ENCODE measurements at regions not wholly inside any gene's neighbourhood (a gene's known extent, or its start where the extent isn't known, plus 50 kb on each side); places are given as distances from the start of the nearest gene placed in this dataset.
"Not testable (repeated sequence)": the region's sequence is repeated elsewhere in the genome, so short reads cannot be mapped to it uniquely, and the experiment has no call there.

DNA sequence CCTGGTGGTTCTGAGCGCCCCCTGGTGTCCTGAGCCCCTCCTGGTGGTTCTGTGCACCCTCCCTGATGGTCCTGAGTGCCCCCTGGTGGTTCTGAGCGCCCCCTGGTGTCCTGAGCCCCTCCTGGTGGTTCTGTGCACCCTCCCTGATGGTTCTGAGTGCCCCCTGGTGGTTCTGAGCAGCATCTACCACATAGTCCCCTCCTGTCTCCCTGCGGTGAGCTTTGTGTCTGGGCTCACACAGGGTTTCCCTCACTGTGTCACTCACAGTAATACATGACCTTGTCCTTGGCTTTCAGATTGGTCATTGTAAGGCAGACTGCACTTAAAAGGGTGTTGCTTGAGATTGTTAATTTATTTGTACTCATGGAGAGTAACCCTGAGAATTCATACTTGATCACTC, 474.9 kb downstream of the TMEM121 start:
- H3K4me1 ChIP-seq = peaks cover 0 to 10% (median 0%) of the 10 kb centered on the region in 12 donors
- not testable (repeated sequence) for DNase-seq, H3K27ac ChIP-seq, H3K36me3 ChIP-seq, ATAC-seq, H3K9me3 ChIP-seq, H3K27me3 ChIP-seq, H3K4me3 ChIP-seq
- WGBS, 4 donors = 52 to 59% methylated on average over 2 of the region's 3 CpGs; no CpG with 5 or more reads in 2 of the 4 donors
- peak in 1 of 12 donors; percentile 15 for TF ChIP-seq CTCF (IDR thresholded peaks at IDR 0.05)
- intact Hi-C loops (cut with DNase I) = loop anchor here in 2 of 10 donors (5.0 to 10.0 kb wide), 2 partner anchors 326 to 459 kb away; no protein-coding TSS in a partner anchor

GRCh38 chr14:106003351-106003750, 477.0 kb downstream of the TMEM121 start:
- no peak overlapping the region for H3K27ac ChIP-seq
- intact Hi-C loops (cut with DNase I) = loop anchor here in 2 of 10 donors (5.0 to 10.0 kb wide), 2 partner anchors 329 to 461 kb away; no protein-coding TSS in a partner anchor

GRCh38 chr14:106004937-106005795, 478.8 kb downstream of the TMEM121 start:
- WGBS, 4 donors = 49 to 72% (median 66%) methylated on average over 10 of the region's 10 CpGs
- DNase-seq = peak in 1 of 5 donors; percentile 33
- H3K36me3 ChIP-seq, H3K4me3 ChIP-seq, ATAC-seq, H3K4me1 ChIP-seq, H3K9me3 ChIP-seq: not testable (repeated sequence)
- intact Hi-C loops (cut with DNase I) = loop anchor here in 2 of 10 donors (5.0 to 10.0 kb wide), 2 partner anchors 330 to 463 kb away; no protein-coding TSS in a partner anchor
- Histone ChIP-seq H3K27ac (peak overlapping the region in 1 of 12 donors; percentile 60), H3K27me3 (peaks cover 0 to 29% (median 0%) of the 10 kb centered on the region in 9 donors)

More at GRCh38 chr14:106003351-106003750, 477.0 kb downstream of the TMEM121 start:
- H3K36me3 ChIP-seq = no peaks in the 10 kb centered on the region
- TF ChIP-seq CTCF (IDR thresholded peaks at IDR 0.05) = no peak
- TF ChIP-seq POLR2A (IDR thresholded peaks at IDR 0.05) = no peak
- DNase-seq (no peak), ATAC-seq (no peak)
- H3K27me3 ChIP-seq = peaks cover 0 to 13% (median 0%) of the 10 kb centered on the region in 9 donors
- peaks cover 0 to 8% (median 0%) of the 10 kb centered on the region in 12 donors for H3K4me1 ChIP-seq
- H3K4me3 ChIP-seq = no peak overlapping the region
- H3K9me3 ChIP-seq = no peaks in the 10 kb centered on the region

DNA sequence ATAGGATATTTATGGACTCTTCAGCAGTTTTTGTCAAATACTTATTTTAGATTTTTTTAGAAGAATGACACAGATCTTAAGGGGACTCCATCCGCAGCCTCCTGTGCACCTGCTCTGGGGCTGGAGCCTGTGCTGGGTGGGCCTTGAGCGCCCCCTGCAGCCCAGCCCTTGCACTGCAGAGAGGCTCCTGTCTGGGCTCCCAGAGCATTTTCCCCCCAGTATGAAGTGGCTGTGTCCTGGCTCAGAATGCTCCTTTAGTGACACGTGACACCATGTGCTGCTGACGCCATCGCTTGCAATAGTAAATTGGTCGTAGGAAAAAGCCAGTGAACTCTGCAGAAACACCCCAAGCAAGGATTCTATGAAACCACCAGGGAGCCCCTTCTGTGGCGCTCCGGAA, 479.7 kb downstream of the TMEM121 start:
- 20 to 57% (median 54%) methylated on average over 6 to 8 of the region's 8 CpGs for WGBS, 4 donors
- peak; percentile 17 to 71 (median 36) for TF ChIP-seq CTCF (IDR thresholded peaks at IDR 0.05)
- H3K36me3 ChIP-seq, H3K4me3 ChIP-seq, H3K4me1 ChIP-seq, H3K9me3 ChIP-seq, DNase-seq, ATAC-seq: not testable (repeated sequence)
- intact Hi-C loops (cut with DNase I) = loop anchor here in 1 of 10 donors (10.0 kb wide), 1 partner anchor 331 kb away; no protein-coding TSS in a partner anchor
- Histone ChIP-seq H3K27ac (peak overlapping the region in 1 of 12 donors; percentile 60), H3K27me3 (peaks cover 0 to 38% (median 0%) of the 10 kb centered on the region in 9 donors)

DNA sequence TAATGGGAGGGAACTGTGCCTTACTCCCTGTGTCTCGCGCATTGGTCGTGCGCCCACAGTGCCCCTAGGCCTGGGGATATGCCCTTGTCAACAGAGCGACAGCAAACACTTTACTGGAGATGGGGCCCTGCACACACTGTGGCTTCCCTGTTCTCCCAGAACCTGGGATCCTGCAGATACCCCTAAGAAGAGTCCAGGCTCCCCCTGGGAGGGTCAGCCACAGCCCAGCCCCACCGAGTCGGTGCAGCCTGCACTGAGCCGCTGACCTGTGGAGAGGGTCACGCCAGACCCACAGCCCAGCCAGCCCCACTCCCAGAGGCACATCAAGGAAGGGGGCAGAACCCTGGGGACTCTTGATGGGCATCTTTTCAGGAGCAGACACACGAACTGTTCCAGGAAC, 480.3 kb downstream of the TMEM121 start:
- intact Hi-C loops (cut with DNase I) = loop anchor here in 1 of 10 donors (10.0 kb wide), 1 partner anchor 332 kb away; no protein-coding TSS in a partner anchor
- not testable (repeated sequence) for H3K27ac ChIP-seq, H3K9me3 ChIP-seq, H3K4me1 ChIP-seq, H3K36me3 ChIP-seq, H3K4me3 ChIP-seq, ATAC-seq
- peak in 1 of 5 donors; percentile 41 for DNase-seq
- WGBS, 4 donors = 73 to 80% (median 77%) methylated on average over 10 of the region's 10 CpGs
- H3K27me3 ChIP-seq = peaks cover 0 to 38% (median 0%) of the 10 kb centered on the region in 9 donors

Measured in heart left ventricle (tissue), 16 donors.